ENCODE measurements at regions not wholly inside any gene's neighbourhood (a gene's known extent, or its start where the extent isn't known, plus 50 kb on each side); places are given as distances from the start of the nearest gene placed in this dataset.

GRCh38 chr13:106177146-106177545 is 358.3 kb downstream of the EFNB2 start:
- TF ChIP-seq TAF1 (IDR thresholded peaks at IDR 0.05; ENCODE audit: low read depth) (no peak), EP300 (IDR thresholded peaks at IDR 0.05; ENCODE audit: borderline replicate concordance) (no peak), RAD21 (IDR thresholded peaks at IDR 0.05; ENCODE audit: low read depth) (no peak), MAX (IDR thresholded peaks at IDR 0.05) (no peak), ZBTB7A (IDR thresholded peaks at IDR 0.05; ENCODE audit: low read depth) (no peak), CREB1 (IDR thresholded peaks at IDR 0.05; ENCODE audit: low read depth) (no peak), USF1 (IDR thresholded peaks at IDR 0.05) (no peak), CEBPB (IDR thresholded peaks at IDR 0.05) (no peak), REST (IDR thresholded peaks at IDR 0.05; ENCODE audit: low read depth) (no peak), TCF12 (IDR thresholded peaks at IDR 0.05; ENCODE audit: low read depth) (no peak), YY1 (IDR thresholded peaks at IDR 0.05; ENCODE audit: low read depth) (no peak)
